Right hindlimb (tissue), 1 donor: ENCODE measurements at regions not wholly inside any gene's neighbourhood (a gene's known extent, or its start where the extent isn't known, plus 50 kb on each side); places are given as distances from the start of the nearest gene placed in this dataset.
"Not testable (repeated sequence)": the region's sequence is repeated elsewhere in the genome, so short reads cannot be mapped to it uniquely, and the experiment has no call there.

Source experiments
- DNase-seq: peaks from one replicate; pipeline ENCODE4 v3.0.0-alpha.2; 2018

DNA sequence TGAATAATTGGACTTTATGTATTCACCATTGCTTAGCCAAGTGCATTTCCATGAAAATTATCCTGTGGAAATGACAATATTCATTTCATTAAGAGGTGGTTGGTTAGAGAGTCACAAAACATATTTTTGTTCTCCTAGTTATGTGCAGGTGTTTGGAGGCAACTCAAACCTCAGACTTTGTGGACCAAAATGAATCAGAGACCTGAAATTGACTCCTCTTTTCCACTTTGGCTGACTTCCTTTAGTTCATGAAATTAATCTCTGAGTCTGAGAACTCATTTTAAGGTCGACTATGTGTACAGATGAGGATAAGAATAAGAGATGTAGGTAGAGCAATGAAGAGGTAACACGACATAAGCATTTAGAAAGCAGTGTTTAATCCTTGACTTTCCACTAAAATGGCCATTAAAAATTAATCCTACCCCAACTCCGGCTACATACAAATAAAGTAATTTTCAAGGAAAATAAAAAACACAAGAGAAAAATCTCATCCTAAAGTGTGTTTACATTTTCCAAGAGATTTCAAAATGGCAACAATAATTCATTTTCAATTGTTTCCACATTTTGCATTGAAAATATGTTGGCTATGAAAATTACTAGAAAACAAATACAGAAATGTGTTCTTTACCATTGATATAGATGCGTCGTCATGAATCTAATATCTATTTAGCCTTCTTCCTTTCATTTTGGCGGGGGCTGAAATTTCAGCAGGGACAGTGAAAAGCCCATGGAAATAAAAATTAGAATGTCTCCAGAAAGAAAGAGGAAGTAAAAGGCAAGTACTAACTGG is 185.4 kb upstream of the CSNK1A1L start:
- no peak for DNase-seq

DNA sequence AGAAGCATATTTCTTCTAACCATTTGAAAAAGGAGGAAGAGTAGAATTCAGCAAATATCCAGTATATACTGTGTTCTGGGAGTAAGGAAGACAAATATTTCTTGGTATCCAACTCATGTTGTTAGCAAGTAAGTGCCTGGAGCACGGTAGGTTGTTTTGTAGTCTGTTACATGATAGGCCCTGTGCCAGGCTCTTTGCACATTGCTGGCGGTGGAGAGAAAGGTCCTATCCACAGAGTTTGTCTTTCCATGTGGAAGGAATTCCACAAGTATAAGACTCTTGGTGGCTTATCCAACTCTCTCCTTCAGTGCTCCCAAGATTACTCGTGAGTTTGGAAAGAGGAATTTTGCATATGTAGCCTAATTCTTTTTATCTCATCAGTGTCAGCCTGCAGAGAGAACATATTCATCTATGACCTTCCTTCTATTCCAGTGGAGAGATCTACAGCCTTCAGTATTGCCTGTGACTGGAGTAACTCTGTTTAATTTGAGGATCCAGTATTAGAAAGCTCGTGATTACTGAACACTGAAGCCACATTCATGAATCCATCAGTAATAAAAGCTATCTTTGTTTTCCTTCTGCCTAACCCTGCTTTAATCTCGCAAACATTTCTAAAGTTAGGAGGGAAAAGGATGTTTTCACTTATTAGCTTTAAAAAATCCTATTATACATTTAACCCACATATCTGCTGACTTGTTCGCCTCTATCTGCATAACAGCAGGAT is 183.9 kb upstream of the CSNK1A1L start:
- DNase-seq: no peak

DNA sequence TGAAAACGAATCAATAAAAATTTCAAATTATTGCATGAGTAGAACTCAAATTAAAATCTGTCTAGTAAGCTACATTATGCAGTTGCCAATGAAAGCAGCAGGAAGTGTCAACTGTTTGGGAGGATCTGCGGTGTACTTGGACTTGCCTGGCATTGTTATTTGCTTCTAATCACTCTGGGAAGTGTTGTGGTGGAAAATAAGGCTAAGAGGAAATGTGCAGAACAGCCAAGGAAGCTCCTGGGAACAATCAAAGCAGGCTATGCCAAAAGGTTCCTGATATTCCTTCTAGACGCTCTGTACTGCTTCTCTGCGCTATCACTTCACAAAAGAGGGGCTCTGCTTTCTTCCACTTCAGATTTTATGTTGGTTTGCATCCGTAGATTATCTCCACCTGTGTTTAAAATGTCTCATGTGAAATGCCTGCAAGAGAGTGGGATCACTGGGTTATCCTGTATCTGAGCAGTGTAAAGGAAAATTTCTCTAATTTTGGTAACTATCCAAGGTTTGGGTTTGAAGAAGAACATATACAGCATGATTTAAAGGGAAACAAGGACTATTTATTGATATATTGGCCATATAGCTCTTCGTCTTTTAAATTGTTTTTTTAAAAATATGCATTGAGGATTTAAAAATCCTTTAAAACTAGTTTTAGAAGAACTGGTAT is 182.7 kb upstream of the CSNK1A1L start:
- peak; percentile 52 for DNase-seq

- DNase-seq: not testable (repeated sequence)
Observed at GRCh38 chr13:37280231-37280630, 174.8 kb upstream of the CSNK1A1L start.

- DNase-seq: no peak
Observed at GRCh38 chr13:37277435-37278144, 172.1 kb upstream of the CSNK1A1L start.

- no peak for DNase-seq
Observed at GRCh38 chr13:37277007-37277406, 171.5 kb upstream of the CSNK1A1L start.

GRCh38 chr13:37274569-37275497 is 169.4 kb upstream of the CSNK1A1L start:
- no peak for DNase-seq

DNA sequence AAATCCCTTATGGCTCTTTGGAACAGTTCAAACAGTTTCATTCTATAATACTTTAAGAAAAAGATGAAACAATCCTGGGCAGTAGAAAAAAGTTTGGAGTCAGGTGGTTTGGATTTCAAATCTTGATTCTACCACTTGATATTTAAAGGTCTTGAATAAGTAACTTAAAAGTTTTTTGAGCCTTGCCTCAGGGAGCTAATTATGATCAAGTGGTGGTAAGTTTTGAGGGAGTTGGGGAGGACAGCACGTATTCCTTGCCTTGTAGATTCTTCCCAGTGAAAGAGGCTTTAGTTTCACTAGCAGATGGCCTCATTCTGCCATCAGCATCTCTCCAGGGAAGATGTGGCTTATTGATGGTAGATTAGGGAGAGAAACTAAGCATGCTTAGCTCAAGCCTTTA is 168.4 kb upstream of the CSNK1A1L start:
- no peak for DNase-seq

DNA sequence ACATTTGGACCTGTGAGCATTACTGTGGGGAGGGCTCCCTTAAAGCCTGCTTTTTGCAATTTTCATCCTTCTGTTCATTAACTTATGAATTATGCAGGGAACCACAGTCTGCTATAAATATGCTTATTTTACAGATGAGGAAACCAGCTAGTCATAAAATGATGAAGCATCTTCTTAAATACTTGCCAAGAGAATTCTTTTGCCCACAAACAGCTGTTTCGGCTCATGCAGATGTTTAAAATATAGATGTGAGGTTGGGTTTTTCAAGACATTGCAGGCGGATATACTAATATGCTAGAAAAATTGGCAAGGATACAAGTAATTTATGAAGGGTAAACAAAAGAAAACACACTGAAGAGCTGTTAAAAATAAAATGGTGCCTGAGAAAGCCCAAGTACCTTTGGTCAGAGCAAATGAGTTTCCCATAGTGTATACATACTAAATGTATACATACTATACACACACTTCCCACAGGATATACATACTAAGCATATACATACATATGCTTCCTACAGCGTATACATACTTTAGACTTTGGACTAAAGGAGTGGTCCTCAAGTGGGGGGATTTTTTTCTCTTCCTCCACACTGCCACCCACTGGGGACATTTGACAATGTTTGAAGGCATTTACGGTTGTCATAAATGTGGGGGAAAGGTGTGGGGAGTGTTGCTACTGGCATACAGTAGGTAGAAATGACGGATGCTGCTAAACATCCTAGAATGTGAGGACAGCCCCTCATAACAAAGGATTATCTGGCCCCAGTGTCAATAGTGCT is 164.9 kb upstream of the CSNK1A1L start:
- DNase-seq: no peak

DNA sequence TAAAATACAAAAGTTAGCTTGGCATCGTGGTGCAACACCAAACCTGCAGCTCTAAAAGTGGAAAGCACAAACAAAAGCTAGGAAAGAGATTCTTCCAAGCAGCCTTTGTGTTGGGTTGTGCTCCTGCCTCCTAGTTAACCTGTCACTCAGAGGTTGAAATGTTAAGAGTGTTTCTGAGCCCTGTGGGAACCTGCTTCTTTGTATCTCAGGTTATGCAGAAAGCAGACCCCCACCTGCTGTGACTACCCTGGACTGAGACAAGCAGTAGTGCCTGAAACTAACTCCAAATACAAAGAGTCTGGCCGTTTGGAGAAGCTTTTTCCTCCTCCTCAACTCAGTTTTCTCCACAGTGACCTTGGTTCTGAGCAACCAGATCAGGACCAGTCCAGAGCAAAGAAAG is 158.4 kb upstream of the CSNK1A1L start:
- DNase-seq: no peak

GRCh38 chr13:37257706-37258105 is 152.2 kb upstream of the CSNK1A1L start:
- DNase-seq: no peak

DNA sequence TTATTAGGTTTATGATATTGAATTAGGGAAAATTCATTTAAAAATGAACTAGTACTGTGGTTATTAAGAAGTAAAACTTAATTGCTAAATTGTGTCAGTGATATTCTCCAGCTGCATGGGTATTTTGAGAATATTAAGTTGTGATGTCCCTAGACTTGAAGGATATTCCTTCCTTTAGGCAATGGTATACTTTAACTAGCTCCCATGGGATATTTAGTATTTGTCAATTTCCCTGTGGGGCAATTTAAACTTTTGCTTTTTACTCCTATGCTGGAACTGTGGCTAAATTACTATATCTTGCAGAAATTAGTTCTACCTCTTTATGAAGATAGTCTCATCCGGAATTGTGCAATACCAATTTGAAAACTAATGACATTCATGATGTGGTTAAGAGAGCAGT is 151.6 kb upstream of the CSNK1A1L start:
- DNase-seq: no peak

DNA sequence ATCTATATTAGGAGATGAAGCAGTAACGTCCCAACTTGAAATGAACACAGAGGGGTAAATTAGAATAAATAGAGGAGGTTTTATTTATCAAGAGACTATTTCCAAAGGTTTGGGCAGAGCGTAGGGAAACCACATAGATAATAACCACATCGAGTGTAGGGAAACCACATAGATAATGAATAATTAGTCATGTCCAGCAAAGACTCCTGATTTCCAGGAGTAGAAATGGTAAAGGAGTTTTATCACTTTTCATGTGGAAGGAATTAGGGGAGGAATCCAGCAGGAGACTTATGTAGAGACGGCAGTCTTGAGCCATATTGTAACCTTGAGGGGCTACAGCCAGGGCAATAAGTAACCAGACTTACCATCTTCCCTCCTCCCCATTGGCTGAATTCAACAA is 136.3 kb upstream of the CSNK1A1L start:
- no peak for DNase-seq

DNA sequence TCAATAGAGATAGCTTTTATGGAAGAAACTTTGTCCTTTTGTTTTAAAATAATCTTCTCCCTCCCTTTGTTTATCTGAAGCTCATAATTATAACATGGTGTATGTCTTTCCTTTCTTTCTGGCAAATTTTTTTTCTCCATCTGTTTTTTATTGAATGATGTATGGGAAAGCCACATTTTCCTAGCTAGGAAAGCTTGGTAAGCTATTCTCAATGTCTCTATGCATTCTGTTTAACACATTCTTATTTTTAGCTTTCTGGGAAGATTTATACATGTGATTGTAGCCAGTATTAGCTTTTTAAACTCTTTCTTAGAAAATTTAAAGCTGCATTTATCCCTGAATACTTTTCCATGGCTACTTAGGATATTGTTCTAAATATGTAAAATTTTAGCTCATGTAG is 124.9 kb upstream of the CSNK1A1L start:
- DNase-seq: no peak

DNA sequence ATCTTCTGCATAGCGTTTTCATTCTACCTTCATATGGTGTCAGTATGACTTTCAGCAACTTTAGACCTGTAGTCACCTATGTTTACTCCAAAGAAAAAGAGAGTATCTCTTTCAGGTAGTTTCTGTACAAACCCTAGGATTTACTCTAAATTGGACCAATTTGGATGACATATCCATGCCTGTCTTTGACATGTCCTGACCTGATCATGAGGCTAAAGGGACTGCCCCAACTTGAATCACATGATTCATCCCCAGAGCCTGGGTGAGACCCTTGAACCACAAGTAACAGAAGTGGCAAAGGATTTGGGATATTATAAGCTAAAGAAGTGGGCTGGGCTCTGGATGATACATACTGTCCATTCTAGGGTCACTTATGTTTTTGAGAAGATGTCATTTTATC is 124.5 kb upstream of the CSNK1A1L start:
- DNase-seq: no peak

DNA sequence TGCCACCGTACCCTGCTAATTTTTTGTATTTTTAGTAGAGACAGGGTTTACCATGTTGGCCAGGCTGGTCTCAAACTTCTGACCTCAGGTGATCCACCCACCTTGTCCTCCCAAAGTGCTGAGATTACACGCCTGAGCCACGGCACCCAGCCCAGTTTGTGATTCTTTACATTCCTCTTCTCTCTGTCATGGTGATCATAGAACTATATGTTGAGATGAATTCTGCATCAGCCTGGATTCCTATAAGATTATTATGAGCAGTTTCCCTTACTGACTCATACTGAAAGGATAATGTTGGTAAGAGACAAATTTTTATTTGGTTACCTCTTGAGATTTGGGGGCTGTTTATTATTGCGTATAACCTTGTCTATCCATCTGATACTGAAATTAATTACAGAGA is 121.5 kb upstream of the CSNK1A1L start:
- no peak for DNase-seq

GRCh38 chr13:37225414-37226070 is 120.1 kb upstream of the CSNK1A1L start:
- no peak for DNase-seq

DNA sequence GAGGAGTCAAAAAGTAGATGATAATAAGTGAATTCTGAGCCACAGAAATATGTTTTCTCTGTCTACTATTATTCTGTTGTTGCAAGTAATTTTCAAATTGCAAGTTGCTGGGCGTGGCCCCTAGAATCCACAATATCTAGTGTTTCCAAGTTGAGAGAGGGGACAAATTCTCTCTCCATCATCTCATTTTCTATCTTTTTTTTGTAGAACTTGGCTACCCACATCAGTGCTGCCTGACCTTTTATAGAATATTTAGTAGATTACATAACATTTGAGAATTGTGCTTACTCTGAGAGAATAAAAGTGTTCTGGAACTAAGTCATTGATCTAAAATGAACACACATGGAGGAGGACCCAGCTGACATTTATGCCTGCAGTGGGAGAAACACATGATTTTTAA is 110.9 kb upstream of the CSNK1A1L start:
- peak; percentile 57 for DNase-seq

DNA sequence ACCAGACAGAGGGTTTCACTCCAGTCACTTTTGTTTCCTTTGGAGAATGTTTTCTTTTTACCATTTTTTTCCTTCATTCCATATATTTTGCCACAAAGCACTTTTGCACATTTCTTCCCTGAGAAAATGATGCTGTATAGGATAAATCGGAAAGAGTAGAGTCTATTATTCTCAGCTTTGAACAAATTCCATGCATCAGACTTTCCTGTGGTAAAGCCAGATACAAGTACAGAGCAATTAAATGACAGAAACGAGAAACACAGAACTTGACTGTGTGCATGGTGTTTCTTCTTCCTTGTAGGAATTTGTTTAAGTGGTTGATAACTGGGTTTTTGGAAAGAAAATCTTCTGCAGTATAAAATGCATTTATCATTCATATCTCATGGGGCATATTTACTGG is 107.4 kb upstream of the CSNK1A1L start:
- no peak for DNase-seq

- peak; percentile 36 for DNase-seq
Observed at GRCh38 chr13:37211487-37211886, 106.0 kb upstream of the CSNK1A1L start.
